ENCODE measurements at regions not wholly inside any gene's neighbourhood (a gene's known extent, or its start where the extent isn't known, plus 50 kb on each side); places are given as distances from the start of the nearest gene placed in this dataset.

- TF ChIP-seq, protein P1, sequence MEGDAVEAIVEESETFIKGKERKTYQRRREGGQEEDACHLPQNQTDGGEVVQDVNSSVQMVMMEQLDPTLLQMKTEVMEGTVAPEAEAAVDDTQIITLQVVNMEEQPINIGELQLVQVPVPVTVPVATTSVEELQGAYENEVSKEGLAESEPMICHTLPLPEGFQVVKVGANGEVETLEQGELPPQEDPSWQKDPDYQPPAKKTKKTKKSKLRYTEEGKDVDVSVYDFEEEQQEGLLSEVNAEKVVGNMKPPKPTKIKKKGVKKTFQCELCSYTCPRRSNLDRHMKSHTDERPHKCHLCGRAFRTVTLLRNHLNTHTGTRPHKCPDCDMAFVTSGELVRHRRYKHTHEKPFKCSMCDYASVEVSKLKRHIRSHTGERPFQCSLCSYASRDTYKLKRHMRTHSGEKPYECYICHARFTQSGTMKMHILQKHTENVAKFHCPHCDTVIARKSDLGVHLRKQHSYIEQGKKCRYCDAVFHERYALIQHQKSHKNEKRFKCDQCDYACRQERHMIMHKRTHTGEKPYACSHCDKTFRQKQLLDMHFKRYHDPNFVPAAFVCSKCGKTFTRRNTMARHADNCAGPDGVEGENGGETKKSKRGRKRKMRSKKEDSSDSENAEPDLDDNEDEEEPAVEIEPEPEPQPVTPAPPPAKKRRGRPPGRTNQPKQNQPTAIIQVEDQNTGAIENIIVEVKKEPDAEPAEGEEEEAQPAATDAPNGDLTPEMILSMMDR (IDR thresholded peaks at IDR 0.05; ENCODE audit: poor library complexity): no peak
- TF ChIP-seq EZH2 (IDR thresholded peaks at IDR 0.05; ENCODE audit: borderline replicate concordance) (no peak), EZH2phosphoT487 (IDR thresholded peaks at IDR 0.05; ENCODE audit: low read depth, severe bottlenecking, unreplicated experiment) (no peak)
Observed at GRCh38 chr2:172281648-172282570, 145.5 kb upstream of the ITGA6 start.
